Hindlimb muscle (tissue), 1 donor: ENCODE measurements at regions not wholly inside any gene's neighbourhood (a gene's known extent, or its start where the extent isn't known, plus 50 kb on each side); places are given as distances from the start of the nearest gene placed in this dataset.
"Not testable (repeated sequence)": the region's sequence is repeated elsewhere in the genome, so short reads cannot be mapped to it uniquely, and the experiment has no call there.

Experiments
- DNase-seq: peaks from one replicate; pipeline ENCODE4 v3.0.0-alpha.2; 2013

DNA sequence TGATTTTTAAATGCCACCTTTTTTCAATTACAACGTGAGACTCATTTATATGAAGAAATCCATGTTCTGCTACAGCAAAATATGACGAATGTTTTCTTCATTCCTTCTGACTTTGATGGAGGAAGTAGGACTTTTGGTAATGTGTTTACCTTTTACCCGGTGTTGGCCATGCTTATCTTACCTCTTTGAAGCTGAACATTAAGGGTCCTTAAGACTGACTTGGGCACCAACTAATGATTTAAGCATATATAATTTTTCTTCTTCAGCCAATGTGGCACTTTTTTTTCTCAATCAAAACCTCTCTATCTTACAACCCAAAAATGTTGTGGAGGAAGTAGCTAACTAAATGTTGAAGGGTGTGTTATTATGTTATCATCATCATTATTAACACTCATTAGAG is 337.5 kb downstream of the EPHA7 start:
- DNase-seq: no peak

DNA sequence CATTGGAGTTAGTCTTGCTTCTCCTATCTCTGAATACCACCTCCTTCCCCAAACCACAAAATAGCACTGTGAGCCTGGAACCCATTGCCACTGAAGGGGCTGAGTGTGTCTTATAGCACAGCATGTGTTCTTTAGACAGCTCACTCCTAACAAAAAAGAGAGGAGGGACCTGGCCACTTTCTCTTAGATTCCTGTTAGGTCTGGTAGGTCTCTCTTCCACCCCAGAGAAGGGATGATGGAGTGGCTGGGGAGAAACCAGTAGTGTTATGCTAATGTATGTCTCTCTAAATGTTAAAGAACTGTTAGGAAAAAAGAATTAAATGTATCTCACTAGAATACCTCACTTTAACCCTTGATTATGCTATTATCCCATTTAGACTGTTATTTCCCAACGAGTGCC is 340.3 kb downstream of the EPHA7 start:
- no peak for DNase-seq

DNA sequence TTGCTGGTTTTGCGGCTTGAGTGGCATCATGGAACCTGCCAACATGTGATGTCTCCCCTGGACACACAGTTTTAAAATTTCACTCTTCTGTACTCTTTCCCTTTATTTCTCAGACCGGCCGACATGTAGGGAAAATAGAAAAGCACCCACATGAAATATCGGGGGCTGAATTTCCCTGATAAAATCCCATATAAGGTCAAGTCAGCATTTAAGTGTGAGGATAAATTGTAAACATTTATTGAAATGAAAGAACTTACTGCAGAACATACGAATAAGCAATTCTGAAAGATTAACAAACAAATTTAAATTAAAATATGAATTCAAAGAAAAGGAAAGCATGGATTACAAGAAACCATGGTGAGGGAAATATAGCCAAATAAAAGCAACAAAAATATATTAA is 345.5 kb downstream of the EPHA7 start:
- no peak for DNase-seq

DNA sequence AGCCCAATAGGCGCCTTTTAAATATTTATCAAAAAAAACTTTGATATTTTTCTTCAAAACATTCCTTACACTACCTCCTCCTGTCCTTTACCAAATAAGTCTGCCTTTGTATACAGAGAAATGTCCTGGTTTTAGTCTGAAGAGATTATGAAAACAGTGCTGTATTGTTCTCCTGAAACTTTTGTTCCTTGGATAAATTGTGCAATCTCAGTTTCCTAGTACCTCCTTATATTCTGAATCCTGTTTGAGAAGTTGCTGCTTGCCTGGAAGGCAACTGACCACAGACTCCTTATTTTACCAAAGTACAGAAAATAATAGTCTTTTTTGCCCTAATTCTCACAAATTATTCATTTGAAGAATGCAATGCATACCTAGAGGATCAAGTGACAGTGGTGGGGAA is 349.5 kb downstream of the EPHA7 start:
- no peak for DNase-seq

DNA sequence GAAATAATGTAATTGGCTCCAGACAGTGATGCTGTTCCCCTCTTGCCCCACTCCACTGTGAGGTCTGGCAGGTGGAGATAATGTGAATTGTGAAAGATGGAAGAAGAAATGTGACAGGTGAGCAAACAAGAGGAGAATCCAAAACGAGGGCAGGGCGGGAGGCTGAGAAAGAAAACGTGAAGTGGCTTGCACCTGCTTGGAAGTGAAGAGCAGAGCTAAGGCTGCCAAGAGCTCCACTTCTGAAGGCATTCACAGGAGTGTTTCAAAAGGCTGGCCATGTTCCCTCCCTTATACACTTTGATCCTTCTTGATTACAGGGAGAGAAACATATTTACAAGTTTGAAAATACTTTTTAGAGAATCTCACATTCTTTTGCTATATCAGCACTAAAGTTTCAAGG is 359.4 kb downstream of the EPHA7 start:
- DNase-seq: no peak

DNA sequence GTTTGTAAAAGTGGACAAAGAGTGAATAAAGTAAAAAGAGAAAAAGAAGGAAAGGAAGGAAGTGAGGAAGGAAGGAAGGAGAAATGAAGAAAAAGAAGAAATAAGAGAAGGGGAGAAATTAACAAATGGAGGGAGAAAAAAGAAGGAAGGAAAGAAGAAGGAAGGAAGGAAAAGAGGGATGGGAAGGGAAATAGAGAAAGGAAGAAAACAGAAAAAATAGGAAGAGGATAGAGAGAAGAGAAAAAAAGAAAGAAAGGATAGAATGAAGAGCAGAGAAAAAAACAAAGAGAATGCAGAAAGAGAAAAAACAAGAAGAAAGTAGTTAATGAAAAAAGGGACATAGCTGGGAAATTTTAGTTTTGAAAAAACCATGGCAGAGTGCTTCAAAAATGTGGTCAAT is 361.8 kb downstream of the EPHA7 start:
- no peak for DNase-seq

DNA sequence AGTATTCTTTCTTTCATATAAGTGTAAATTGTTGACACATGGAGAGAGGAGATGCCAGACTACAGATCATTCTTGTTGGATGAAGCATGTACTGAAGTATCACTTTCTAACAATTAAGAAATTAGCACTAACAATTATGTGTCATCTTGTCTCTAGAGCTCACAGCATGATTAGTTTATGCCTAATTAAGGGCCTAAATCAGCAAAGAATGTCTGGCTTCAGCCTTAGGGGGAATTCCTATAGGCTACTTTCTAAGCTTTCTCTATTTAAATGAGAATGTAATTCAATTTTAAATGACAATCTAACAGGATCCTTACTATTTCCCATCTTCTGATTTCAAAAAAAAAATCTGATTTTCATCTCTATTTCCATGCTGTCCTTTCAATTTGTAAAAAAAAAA is 371.0 kb downstream of the EPHA7 start:
- no peak for DNase-seq

DNA sequence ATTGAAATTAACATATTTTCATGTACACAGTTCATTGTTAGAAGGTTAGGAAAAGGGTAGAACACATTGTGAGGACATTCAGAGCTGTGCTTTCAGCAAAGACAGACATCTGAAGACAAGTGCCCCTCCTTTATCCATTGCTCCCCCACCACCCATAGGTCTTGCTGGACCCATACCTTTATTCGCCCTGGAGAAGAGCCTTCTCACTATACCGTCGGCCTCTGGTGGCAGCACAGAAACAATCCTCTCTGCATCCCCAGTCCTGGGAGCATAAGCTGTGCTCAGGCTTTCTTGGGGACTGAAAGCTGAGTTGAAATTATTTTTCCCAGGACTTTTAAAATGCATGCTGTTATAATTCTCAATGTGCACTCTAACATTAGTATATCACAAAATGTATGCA is 372.3 kb downstream of the EPHA7 start:
- DNase-seq: no peak

DNA sequence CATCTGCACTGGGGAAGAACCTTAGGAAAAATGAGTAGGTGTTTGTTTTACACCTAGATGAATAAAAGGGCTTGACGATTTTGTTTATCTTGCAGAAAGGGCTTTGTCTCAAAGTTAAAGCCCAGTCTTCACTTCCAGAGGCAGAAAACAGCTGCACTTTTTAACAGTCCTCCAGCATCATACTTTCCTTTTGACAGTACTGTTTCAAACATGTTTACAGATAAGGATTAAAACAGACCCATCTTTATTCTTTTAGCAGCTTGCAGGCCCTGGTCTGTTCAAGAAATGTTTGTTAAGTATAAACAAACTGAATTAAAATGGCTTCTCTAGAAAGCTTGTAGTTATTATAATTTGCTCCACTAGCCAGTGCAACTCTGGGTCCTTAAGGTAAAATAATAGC is 374.2 kb downstream of the EPHA7 start:
- DNase-seq: no peak

DNA sequence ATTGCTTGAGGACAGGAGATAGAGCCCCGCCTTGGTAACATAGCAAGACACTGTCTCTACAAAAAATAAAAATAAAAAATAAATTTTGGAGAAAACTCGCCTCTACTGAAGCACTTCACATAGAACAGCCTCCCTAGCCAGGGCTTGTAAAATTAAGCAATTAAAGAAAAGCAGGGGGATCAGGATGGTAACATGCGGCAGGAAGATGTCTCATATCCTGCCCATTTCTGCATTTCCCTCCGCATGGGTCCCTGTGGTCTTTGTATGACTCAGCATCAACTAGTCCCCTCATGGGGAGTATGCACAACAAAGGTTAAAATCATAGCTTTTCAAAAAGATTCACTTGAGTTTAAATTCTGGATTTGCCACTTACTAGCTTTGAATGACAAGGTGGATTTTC is 379.0 kb downstream of the EPHA7 start:
- no peak for DNase-seq

DNA sequence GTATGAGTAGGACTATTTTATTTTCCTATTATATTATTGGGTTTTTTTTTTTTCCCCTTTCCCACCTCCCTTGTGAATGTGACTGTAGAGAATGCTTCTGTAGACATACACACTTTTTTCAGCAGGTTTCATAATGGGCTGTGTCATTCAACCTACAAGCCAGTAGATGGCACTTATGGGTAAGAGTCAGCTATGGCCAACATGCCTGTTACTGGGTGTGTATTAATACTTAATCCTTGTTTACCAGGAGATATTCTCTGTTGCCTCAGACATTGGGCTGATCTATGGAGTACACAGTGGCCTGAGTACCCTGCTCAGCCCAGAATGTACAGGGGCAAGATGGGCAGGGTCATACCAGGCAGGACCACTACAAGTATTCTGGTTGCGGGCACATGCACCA is 382.5 kb downstream of the EPHA7 start:
- DNase-seq: no peak

DNA sequence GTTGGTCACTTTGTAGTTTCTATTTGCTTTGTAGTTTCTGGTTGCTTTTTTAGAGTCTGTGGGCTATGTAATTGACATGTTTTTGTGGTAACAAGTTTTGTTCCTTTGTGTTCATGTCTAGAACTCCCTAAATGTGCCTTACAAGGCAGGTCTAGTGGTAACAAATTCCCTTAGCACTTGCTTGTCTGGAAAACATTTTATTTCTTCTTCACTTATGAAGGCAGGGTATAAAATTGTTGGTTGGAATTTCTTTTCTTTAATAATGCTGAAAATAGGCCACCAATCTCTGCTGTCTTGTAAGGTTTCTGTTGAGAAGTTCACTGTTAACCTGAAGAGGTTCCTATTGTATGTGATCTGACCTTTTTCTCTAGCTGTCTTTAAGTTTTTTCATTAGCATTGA is 383.6 kb downstream of the EPHA7 start:
- DNase-seq: no peak

DNA sequence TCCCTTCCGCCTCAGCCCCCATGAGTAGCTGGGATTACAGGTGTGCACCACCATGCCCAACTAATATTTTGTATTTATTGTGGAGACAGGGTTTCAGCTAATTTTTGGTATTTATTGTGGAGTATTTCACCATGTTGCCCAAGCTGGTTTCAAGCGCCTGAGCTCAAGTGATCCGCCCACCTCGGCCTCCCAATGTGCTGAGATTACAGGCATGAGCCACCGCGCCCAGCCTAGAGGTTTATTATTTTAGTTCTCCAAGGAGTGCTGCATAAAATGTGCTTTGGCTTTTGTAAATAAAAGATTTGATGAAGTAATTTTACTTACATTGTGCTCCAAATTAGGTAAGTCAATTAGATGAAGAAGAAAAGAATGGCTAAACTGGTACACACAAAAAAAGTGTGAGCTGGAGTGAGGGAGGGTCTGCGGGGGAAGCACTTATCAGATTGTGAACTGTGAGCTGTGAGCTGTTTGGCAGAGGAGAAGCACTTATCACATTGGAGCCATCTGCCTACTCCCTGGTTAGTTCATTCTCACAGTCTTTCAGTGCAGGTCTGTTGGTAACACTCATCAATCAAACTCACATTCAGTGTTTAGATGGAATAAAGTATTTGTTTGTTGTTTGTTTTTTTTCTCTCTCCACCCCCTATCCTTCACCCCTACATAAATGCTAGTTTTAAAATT is 398.0 kb downstream of the EPHA7 start:
- DNase-seq: no peak

DNA sequence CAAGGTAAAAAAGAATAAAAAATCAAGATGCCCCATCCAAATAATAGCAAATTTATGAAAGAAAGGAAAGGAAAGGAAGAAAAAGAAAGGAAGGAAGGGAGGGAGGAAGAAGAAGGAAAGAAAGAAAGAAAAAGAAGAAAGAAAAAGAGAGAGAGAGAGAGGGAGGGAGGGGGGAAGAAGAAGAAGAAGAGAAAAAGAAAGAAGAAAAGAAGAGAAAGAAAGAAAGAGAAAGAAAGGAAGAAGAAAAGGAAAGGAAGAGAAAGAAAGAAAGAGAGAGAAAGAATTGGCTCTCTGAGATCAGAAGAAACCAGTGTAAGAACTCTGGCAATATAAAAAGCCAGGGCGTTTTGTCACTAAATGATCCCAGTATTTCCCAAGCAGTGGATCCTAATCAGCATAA is 401.7 kb downstream of the EPHA7 start:
- no peak for DNase-seq

DNA sequence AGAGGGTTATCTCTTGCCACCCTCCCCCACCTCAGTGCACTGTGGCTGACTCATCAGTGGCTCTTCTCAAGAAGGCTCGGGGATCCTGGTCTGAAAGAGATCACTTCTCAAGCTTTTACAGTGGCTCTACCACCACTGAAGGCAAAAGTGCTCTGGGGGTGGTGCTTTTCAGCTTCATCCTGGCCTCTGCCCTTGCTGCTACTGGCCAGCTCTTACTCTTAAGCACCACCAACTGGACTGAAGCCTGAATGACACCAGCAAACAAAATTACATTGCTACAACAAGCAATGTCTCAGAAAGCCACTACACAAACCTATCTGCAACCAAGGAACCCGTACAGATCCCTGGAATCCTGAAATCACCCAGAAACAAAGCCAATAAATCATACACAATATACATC is 402.1 kb downstream of the EPHA7 start:
- DNase-seq: no peak

DNA sequence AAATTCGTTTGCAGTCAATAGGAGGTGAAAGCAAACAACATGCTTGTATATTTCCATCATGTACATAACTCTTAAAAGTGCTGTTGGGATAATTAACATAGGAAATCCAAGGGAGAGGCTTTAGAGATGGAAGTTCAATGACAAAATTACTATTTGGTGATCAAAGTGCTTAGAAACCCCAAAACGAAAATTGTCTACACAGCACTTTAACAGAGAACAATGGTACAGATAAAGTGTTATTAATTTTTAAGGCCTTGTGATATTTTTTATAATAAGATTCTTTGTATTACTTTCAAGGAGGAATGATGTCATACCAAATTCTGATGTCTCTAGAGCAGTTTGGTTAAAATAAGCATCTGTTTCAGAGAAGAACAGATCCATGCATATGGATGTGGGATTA is 406.3 kb downstream of the EPHA7 start:
- no peak for DNase-seq

DNA sequence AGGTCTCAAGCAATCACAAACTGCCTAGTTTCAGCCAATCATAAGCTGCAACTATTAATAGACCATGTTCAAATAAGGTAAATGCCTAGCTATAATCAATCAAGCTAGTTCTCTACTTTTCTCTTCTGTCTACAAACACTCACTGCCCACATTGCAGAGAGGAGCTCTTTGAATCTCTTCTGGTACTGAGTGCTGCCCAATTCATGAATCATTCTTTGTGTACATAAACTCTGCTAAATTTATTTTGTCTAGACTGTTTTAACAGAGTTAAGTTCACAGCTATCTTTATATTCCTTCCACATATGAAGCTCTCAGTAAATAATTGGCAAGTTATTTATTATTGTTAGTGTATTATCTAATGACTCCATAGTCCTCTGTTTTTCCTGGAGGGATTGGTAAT is 411.0 kb downstream of the EPHA7 start:
- no peak for DNase-seq

DNA sequence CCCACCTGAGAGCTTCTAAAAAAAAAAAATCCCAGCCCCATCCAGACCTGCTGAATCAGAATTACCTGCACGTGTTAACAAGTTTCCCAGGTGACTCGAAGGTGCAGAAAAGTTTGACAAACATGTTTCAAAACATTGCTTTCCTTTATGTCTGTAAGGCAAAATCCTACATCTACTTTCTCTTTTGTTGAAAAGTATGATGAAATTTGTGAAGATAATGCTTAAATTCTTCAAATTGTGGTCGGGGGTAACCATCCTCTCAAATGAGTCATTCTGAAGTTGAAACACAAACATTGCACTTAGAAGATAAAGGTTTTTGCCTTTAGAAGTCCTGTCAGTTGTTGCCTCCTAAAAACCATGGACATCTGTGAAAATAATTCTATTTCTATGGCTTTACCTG is 429.7 kb downstream of the EPHA7 start:
- no peak for DNase-seq

DNA sequence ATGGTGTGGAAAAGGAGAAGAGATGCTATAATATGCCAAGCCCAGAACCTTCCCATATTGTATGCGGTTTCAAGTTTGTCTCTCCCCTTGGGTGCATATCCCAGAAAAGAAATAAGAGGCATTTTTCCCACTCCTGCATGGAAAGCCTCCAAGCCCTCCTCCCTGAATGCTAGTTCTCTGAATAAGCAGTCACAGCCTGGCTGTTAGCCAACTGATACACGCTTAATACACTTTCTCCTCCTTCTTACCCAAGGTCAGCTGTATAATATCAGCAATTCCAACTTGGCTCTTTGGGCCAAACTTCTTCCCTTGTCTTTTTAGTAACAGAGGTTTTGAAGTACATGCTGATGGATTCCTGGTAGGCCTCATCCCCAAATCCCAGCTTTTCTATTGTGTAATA is 440.1 kb downstream of the EPHA7 start:
- DNase-seq: no peak

DNA sequence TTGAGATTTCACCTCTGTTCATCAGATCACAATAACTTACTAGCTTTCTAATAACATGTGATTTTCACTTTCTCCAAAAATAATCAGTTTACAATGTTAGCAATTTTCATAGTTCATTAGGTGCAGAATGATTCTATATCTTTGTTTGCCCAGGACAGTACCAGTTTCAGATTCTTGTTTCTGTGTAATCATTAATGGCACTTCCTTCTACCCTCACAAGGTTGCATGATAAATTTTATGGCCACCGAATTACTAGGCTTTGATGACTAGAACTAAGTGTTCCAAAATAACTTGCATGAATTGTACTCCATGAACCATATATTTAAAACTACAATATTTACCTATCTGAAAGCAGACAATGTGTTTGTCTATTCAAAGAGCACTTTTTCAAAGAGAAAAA is 442.3 kb downstream of the EPHA7 start:
- no peak for DNase-seq

DNA sequence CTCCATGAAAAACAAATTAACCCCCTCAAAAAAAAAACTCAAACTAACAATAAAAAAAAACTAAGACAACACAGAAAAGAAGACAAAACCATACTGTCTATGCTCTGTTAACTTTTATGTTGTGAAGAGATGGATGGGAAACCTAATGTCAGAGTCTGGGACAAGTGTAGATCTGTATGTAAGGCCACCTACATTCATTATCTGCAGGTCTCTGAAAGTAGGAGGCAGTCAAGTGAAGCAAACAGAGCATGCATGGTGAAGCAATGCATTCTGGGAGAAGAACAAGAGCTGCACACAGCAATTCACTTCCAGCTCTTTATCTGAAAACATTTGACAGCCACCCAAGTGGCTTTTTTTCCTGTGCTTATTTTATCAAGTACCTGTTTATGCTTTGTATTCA is 452.0 kb downstream of the EPHA7 start:
- DNase-seq: no peak

DNA sequence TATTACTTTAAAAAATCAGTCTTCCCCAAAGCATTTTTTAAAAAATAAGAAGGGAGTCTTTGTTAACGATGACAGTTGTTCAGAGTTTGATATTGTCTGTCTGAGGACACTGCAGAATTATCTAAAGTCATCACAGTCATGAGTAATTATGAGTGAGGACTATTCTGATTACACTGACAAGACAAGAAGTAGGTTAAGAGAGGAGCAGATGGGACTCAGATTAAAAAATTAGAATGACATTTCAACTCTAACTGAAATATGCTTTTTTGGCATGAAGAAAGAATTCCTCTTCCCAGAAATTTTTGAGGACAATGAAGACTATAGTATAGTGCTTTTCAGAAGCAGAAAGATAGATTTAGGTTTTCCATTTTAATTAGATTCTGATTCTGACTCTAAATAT is 456.5 kb downstream of the EPHA7 start:
- no peak for DNase-seq

DNA sequence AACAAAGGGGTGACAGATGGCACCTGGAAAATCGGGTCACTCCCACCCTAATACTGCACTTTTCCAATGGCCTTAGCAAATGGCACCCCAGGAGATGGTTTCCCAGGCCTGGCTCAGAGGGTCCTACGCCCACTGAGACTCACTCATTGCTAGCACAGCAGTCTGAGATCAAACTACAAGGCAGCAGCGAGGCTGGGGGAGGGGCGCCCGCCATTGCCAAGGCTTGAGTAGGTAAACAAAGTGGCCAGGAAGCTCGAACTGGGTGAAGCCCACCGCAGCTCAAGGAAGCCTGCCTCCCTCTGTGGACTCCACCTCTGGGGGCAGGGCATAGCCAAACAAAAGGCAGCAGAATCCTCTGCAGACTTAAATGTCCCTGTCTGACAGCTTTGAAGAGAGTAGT is 467.2 kb downstream of the EPHA7 start:
- DNase-seq: not testable (repeated sequence)

DNA sequence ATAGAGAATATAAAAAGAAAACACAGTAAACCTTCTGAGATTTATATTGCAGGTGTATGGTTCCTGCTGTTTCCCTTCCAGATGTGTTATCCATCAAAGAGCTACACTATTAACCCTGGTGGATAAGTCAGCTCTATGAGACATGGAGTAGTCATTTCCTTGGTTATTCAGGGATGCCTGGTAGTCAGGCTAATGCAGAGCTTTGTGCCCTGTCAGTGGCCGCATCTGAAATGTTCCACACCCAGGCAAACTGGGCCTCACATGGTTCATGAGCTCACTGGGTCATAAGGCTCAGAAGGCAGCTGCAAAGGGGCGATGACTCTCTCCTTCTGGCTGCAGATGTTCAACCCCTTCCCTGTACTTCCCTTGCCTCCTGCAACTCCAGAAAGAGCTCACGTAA is 473.6 kb downstream of the EPHA7 start:
- DNase-seq: no peak

DNA sequence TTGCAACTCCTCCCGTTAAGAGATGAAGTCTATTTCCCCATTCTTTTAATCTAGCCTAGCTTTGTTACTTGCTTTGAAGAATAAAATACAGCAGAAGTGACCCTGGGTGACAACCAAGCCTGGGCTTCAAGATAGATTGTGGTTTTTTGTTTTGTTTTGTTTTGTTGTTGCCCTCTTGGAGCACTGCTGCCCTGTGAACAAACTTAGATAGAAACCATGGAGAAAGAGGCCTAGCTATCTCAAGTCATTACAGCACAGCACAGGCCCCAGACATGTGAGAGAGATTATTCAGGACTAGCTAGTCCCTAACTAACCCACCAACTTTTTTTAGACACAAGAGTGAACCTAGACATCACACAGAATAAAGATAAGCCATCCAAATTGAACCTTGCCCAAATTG is 475.2 kb downstream of the EPHA7 start:
- DNase-seq: no peak

DNA sequence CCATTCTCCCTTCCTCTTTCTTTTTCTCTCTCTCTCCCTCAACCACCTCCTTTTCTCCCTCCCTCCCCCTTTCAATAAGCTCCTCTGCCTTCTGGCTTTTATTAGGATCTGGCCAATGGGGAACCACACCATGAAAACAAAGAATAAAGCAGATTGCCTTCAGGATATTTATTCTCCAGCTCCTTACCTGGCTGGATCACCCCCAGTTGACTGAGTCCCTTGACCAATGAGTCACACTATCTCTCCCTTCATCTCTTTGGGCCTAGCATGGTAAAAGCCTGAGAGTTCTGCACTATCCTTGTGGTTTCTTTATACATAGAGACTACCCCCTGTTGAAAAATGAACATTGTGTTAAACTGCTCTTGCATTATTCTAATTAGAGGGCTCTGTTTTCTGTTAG is 476.8 kb downstream of the EPHA7 start:
- DNase-seq: no peak
